HL-60 (cell line): ENCODE measurements at regions not wholly inside any gene's neighbourhood (a gene's known extent, or its start where the extent isn't known, plus 50 kb on each side); places are given as distances from the start of the nearest gene placed in this dataset.

ENCODE experiments used
- CTCF ChIP-seq: IDR thresholded peaks from one replicate; pipeline ENCODE4 v1.5.1; 2011; ENCODE audit warnings: low read length, control low read depth, inconsistent platforms; ENCODE audit not compliant: insufficient read depth
- POLR2AphosphoS5 ChIP-seq: IDR thresholded peaks from 2 replicates; pipeline ENCODE4 v1.6.1; 2012; ENCODE audit warnings: low read depth
- TF ChIP-seq, protein P1 (sequence below): IDR thresholded peaks from 2 replicates; pipeline ENCODE4 v1.6.1; 2012; ENCODE audit warnings: low read depth; ENCODE audit not compliant: insufficient replicate concordance

GRCh38 chr5:9743507-9743906, 113.4 kb upstream of the TAS2R1 start:
- TF ChIP-seq CTCF (no peak), POLR2AphosphoS5 (no peak)
- TF ChIP-seq, protein P1, sequence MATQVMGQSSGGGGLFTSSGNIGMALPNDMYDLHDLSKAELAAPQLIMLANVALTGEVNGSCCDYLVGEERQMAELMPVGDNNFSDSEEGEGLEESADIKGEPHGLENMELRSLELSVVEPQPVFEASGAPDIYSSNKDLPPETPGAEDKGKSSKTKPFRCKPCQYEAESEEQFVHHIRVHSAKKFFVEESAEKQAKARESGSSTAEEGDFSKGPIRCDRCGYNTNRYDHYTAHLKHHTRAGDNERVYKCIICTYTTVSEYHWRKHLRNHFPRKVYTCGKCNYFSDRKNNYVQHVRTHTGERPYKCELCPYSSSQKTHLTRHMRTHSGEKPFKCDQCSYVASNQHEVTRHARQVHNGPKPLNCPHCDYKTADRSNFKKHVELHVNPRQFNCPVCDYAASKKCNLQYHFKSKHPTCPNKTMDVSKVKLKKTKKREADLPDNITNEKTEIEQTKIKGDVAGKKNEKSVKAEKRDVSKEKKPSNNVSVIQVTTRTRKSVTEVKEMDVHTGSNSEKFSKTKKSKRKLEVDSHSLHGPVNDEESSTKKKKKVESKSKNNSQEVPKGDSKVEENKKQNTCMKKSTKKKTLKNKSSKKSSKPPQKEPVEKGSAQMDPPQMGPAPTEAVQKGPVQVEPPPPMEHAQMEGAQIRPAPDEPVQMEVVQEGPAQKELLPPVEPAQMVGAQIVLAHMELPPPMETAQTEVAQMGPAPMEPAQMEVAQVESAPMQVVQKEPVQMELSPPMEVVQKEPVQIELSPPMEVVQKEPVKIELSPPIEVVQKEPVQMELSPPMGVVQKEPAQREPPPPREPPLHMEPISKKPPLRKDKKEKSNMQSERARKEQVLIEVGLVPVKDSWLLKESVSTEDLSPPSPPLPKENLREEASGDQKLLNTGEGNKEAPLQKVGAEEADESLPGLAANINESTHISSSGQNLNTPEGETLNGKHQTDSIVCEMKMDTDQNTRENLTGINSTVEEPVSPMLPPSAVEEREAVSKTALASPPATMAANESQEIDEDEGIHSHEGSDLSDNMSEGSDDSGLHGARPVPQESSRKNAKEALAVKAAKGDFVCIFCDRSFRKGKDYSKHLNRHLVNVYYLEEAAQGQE = no peak
